Endothelial cell of umbilical vein (primary cell): ENCODE measurements at regions not wholly inside any gene's neighbourhood (a gene's known extent, or its start where the extent isn't known, plus 50 kb on each side); places are given as distances from the start of the nearest gene placed in this dataset.

ENCODE experiments used
- BruUV-seq: library from RNA; stranded (reverse); fragments of 400-500 nt; replicated peaks from 2 replicates; lab custom pipeline; 2021; lab: Mats Ljungman, UMichigan
- CTCF ChIA-PET: fragments of 300-600, 350-600 bp; sonication (Branson Sonifier 250); formaldehyde crosslinking; loops from one replicate; lab custom pipeline; 2021; ENCODE audit warnings: antibody characterized with exemption, inconsistent platforms; lab: Charles Lee
- POLR2A ChIA-PET: fragments of 300-600, 350-600 bp; sonication (Branson Sonifier 250); formaldehyde crosslinking; loops from one replicate; lab custom pipeline; 2021; ENCODE audit warnings: antibody characterized with exemption, inconsistent platforms; lab: Charles Lee
- DNase-seq: peaks from one replicate; pipeline ENCODE4 v3.0.0-alpha.2; 2011; ENCODE audit warnings: low read depth, low spot score
- FAIRE-seq: peaks from 2 replicates; lab custom pipeline; 2011; peaks lifted over from hg19 to GRCh38; lab: Jason Lieb, UNC
- H2AFZ ChIP-seq: 2 replicates; pipeline ENCODE4 v1.6.0; 2012; ENCODE audit warnings: low read depth, low read length, control low read depth, inconsistent platforms
- H3K27ac ChIP-seq: 2 replicates; pipeline ENCODE4 v1.5.1; 2011; ENCODE audit warnings: low read depth, mild to moderate bottlenecking, control low read depth, low read length, moderate library complexity; ENCODE audit not compliant: insufficient read depth
- H3K27me3 ChIP-seq, 2 experiments: 2 replicates each; pipeline versions ENCODE4 v1.6.0 to v1.6.1; 2011; ENCODE audit warnings: low read length in 2 of 2, mixed read lengths in 1 of 2; ENCODE audit not compliant: control insufficient read depth in 2 of 2, insufficient read depth in 2 of 2
- H3K36me3 ChIP-seq, 2 experiments: 2 replicates in 1 of 2; 3 replicates in 1 of 2; pipeline ENCODE4 v1.5.1; 2011; ENCODE audit warnings: low read length in 2 of 2, mild to moderate bottlenecking in 1 of 2, moderate library complexity in 1 of 2; ENCODE audit not compliant: control insufficient read depth in 2 of 2, insufficient read depth in 2 of 2; ENCODE audit errors: extremely low read depth in 1 of 2
- H3K4me1 ChIP-seq: 3 replicates; pipeline ENCODE4 v1.5.1; 2011; ENCODE audit warnings: mild to moderate bottlenecking, low read length; ENCODE audit not compliant: control insufficient read depth, insufficient read depth; ENCODE audit errors: extremely low read depth
- H3K4me2 ChIP-seq: 2 replicates; pipeline ENCODE4 v1.6.1; 2011; ENCODE audit warnings: low read length, control low read depth, mixed read lengths; ENCODE audit not compliant: insufficient read depth
- H3K4me3 ChIP-seq, 3 experiments: fragments of 200-600 bp in 1 of 3; sonication (generic), shearing (Covaris generic) in 1 of 3; replicated peaks in 1 of 3; 2 replicates each; pipeline ENCODE4 v1.5.1; 2011 to 2016; ENCODE audit warnings: control low read depth in 3 of 3, low read length in 3 of 3, mild to moderate bottlenecking in 2 of 3, inconsistent platforms in 1 of 3, low read depth in 1 of 3, moderate library complexity in 1 of 3; ENCODE audit not compliant: insufficient read depth in 1 of 3
- H3K79me2 ChIP-seq: 2 replicates; pipeline ENCODE4 v1.6.0; 2012; ENCODE audit warnings: low read length, inconsistent platforms; ENCODE audit not compliant: control insufficient read depth, insufficient read depth
- H3K9ac ChIP-seq: replicated peaks from 2 replicates; pipeline ENCODE3; 2011; ENCODE audit warnings: low read length, control low read depth; ENCODE audit not compliant: insufficient read depth; ENCODE audit errors: extremely low read depth
- H3K9me1 ChIP-seq: replicated peaks from 3 replicates; pipeline ENCODE4 v1.6.0; 2011; ENCODE audit warnings: mild to moderate bottlenecking, low read length; ENCODE audit not compliant: control insufficient read depth, insufficient read depth; ENCODE audit errors: extremely low read depth
- H3K9me3 ChIP-seq: replicated peaks from 2 replicates; pipeline ENCODE4 v1.5.1; 2012; ENCODE audit warnings: low read length, inconsistent platforms; ENCODE audit not compliant: control insufficient read depth, insufficient read depth
- H4K20me1 ChIP-seq: replicated peaks from 2 replicates; pipeline ENCODE3; 2011; ENCODE audit warnings: mild to moderate bottlenecking, low read length; ENCODE audit not compliant: control insufficient read depth, insufficient read depth; ENCODE audit errors: extremely low read depth
- CTCF ChIP-seq, 2 donors: IDR thresholded peaks; 1 replicate in 1 of 2; 2 replicates in 1 of 2; pipeline ENCODE4 v1.5.1; 2011; ENCODE audit warnings: low read length in 2 of 2, mild to moderate bottlenecking in 2 of 2, moderate library complexity in 2 of 2, control low read depth in 1 of 2, inconsistent platforms in 1 of 2, low read depth in 1 of 2; ENCODE audit not compliant: insufficient read depth in 1 of 2; ENCODE audit errors: extremely low read depth in 1 of 2
- EZH2 ChIP-seq: IDR thresholded peaks from 2 replicates; pipeline ENCODE4 v1.6.1; 2012; ENCODE audit warnings: borderline replicate concordance, low read depth, mild to moderate bottlenecking, moderate library complexity, low read length, inconsistent platforms; ENCODE audit not compliant: severe bottlenecking
- FOS ChIP-seq: IDR thresholded peaks from 2 replicates; pipeline ENCODE4 v1.6.1; 2011; ENCODE audit warnings: mild to moderate bottlenecking, low read length, moderate library complexity, borderline replicate concordance; ENCODE audit not compliant: insufficient read depth
- GATA2 ChIP-seq: IDR thresholded peaks from 2 replicates; pipeline ENCODE4 v1.7.0; 2011; ENCODE audit warnings: low read depth, mild to moderate bottlenecking, moderate library complexity, mixed read lengths, low read length; ENCODE audit not compliant: insufficient read length, insufficient read depth
- JUN ChIP-seq: IDR thresholded peaks from 2 replicates; pipeline ENCODE4 v1.6.1; 2011; ENCODE audit warnings: borderline replicate concordance, low read depth; ENCODE audit not compliant: insufficient read length, insufficient read depth
- MYC ChIP-seq: IDR thresholded peaks from one replicate; pipeline ENCODE4 v1.6.1; 2011; ENCODE audit warnings: mild to moderate bottlenecking, low read depth, low read length
- POLR2A ChIP-seq: IDR thresholded peaks from 2 replicates; pipeline ENCODE4 v1.6.1; 2012; ENCODE audit warnings: low read depth, mild to moderate bottlenecking, control low read depth, low read length
- POLR2AphosphoS5 ChIP-seq: IDR thresholded peaks from 2 replicates; pipeline ENCODE4 v1.6.1; 2012; ENCODE audit warnings: low read depth, mild to moderate bottlenecking, control low read depth, low read length, moderate library complexity; ENCODE audit not compliant: insufficient read depth
- dilution Hi-C: fragments of 300-500 bp; cut with MboI; formaldehyde crosslinking; loops from one replicate; pipeline ENCODE4 v1.15.0; 2019; ENCODE audit warnings: low sequenced_read_pairs; ENCODE audit not compliant: extremely low pct_ligation_motif_present
- intact Hi-C: fragments of 100-400 bp; cut with micrococcal nuclease; formaldehyde crosslinking; loops from one replicate; pipeline ENCODE4 v1.10.0; 2022
- TF ChIP-seq, protein P1 (sequence below): IDR thresholded peaks from 2 replicates; pipeline ENCODE4 v1.6.1; 2011; ENCODE audit not compliant: insufficient read depth, insufficient read length

GRCh38 chr6:152916035-152916434, 66.8 kb downstream of the FBXO5 start:
- Histone ChIP-seq H3K4me3 (no peak overlapping the region), H3K27ac (no peak overlapping the region), H3K27me3 (peaks cover 0 to 3% of the 10 kb centered on the region in 2 experiments), H3K79me2 (no peaks in the 10 kb centered on the region), H3K4me1 (peaks cover 9% of the 10 kb centered on the region), H3K9me3 (no peaks in the 10 kb centered on the region), H4K20me1 (no peaks in the 10 kb centered on the region), H3K9me1 (no peaks in the 10 kb centered on the region), H3K4me2 (no peak overlapping the region), H3K36me3 (no peaks in the 10 kb centered on the region), H2AFZ (no peak overlapping the region), H3K9ac (no peak overlapping the region)
- DNase-seq (no peak), FAIRE-seq (no peak)
- dilution Hi-C loops: no loop called here
- intact Hi-C loops: no loop called here
- no TSS peak for BruUV-seq
- ChIA-PET POLR2A (no interaction called here), CTCF (no interaction called here)
- no peak for TF ChIP-seq MYC
- no peak for TF ChIP-seq POLR2AphosphoS5
- TF ChIP-seq JUN: no peak

- intact Hi-C loops (no loop called here), dilution Hi-C loops (no loop called here)
- Histone ChIP-seq H3K9me1 (no peaks in the 10 kb centered on the region), H3K36me3 (no peaks in the 10 kb centered on the region), H3K27ac (no peak overlapping the region), H3K9ac (no peak overlapping the region), H3K4me1 (peaks cover 9% of the 10 kb centered on the region), H3K4me3 (no peak overlapping the region), H3K79me2 (no peaks in the 10 kb centered on the region), H4K20me1 (no peaks in the 10 kb centered on the region), H2AFZ (no peak overlapping the region), H3K9me3 (no peaks in the 10 kb centered on the region), H3K4me2 (peak overlapping the region; percentile 74), H3K27me3 (no peaks in the 10 kb centered on the region)
- DNase-seq: no peak
- BruUV-seq: no TSS peak
- TF ChIP-seq EZH2 (no peak), MYC (no peak), GATA2 (no peak), CTCF (IDR thresholded peaks at IDR 0.05; ENCODE audit: extremely low read depth in 1 of 2, insufficient read depth in 1 of 2, low read depth in 1 of 2, low read length in 2 of 2) (no peak), POLR2AphosphoS5 (no peak), POLR2A (no peak), FOS (no peak)
- TF ChIP-seq, protein P1, sequence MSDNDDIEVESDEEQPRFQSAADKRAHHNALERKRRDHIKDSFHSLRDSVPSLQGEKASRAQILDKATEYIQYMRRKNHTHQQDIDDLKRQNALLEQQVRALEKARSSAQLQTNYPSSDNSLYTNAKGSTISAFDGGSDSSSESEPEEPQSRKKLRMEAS: no peak
- CTCF ChIA-PET: interaction anchor here (1.0 to 1.4 kb wide), 2 partner anchors 22 to 29 kb away, joined by 4 read pairs; no protein-coding TSS in a partner anchor
- FAIRE-seq: no peak
- POLR2A ChIA-PET: no interaction called here
Observed at GRCh38 chr6:152918991-152919390, 63.9 kb downstream of the FBXO5 start.
